22Rv1 (cell line): ENCODE measurements at regions not wholly inside any gene's neighbourhood (a gene's known extent, or its start where the extent isn't known, plus 50 kb on each side); places are given as distances from the start of the nearest gene placed in this dataset.

Experiments used
- ZFX ChIP-seq: fragments of 450-650 bp; IDR thresholded peaks from 2 replicates; pipeline ENCODE4 v1.6.1; 2017; ENCODE audit warnings: antibody characterized with exemption, borderline replicate concordance
- TF ChIP-seq, protein P1 (sequence below): fragments of 450-650 bp; IDR thresholded peaks from 2 replicates; pipeline ENCODE4 v1.5.1; 2017; ENCODE audit warnings: mild to moderate bottlenecking

DNA sequence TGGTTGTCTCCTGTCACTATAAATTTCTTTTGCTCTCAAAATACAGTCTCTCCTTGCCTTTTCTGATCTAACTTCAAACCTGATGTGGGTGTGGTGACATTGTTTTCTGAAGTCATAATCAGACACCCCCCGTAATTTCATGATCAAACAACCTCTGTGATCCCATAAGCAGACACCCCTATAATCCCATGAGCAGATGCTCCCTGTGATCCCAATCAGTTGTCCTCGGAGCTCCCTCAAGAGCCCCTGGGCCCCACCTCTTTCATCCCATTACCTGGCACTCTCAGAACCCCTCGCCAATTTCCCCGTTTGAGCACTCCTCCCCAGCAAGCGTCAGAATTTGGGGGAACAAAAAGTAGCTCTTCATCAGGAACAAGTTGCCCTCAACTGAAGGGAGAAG lies 246.3 kb upstream of the FZD8 start:
- TF ChIP-seq, protein P1, sequence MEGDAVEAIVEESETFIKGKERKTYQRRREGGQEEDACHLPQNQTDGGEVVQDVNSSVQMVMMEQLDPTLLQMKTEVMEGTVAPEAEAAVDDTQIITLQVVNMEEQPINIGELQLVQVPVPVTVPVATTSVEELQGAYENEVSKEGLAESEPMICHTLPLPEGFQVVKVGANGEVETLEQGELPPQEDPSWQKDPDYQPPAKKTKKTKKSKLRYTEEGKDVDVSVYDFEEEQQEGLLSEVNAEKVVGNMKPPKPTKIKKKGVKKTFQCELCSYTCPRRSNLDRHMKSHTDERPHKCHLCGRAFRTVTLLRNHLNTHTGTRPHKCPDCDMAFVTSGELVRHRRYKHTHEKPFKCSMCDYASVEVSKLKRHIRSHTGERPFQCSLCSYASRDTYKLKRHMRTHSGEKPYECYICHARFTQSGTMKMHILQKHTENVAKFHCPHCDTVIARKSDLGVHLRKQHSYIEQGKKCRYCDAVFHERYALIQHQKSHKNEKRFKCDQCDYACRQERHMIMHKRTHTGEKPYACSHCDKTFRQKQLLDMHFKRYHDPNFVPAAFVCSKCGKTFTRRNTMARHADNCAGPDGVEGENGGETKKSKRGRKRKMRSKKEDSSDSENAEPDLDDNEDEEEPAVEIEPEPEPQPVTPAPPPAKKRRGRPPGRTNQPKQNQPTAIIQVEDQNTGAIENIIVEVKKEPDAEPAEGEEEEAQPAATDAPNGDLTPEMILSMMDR = no peak
- no peak for TF ChIP-seq ZFX
